HepG2 (cell line): ENCODE measurements at regions not wholly inside any gene's neighbourhood (a gene's known extent, or its start where the extent isn't known, plus 50 kb on each side); places are given as distances from the start of the nearest gene placed in this dataset.

Experiments used
- DMAP1 ChIP-seq: IDR thresholded peaks from 2 replicates; pipeline ENCODE4 v1.6.1; 2016
- EZH2 ChIP-seq: conservative IDR thresholded peaks from 2 replicates; pipeline ENCODE4 v1.6.1; 2012; ENCODE audit warnings: mild to moderate bottlenecking, low read depth, low read length, moderate library complexity
- HNF4G ChIP-seq, 2 experiments: sonication (generic) in 1 of 2; formaldehyde crosslinking in 1 of 2; IDR thresholded peaks; 2 replicates each; pipeline versions ENCODE4 v1.4.0 to v1.6.1; 2011 to 2020; ENCODE audit warnings: borderline replicate concordance in 2 of 2, low read depth in 2 of 2, mild to moderate bottlenecking in 2 of 2, low read length in 1 of 2, missing genetic modification reagents in 1 of 2, moderate library complexity in 1 of 2
- JDP2 ChIP-seq: sonication (generic); formaldehyde crosslinking; IDR thresholded peaks from 2 replicates; pipeline ENCODE4 v1.8.1; 2022; ENCODE audit warnings: missing genetic modification reagents, borderline replicate concordance
- KLF13 ChIP-seq: sonication (generic); formaldehyde crosslinking; IDR thresholded peaks from 2 replicates; pipeline ENCODE4 v1.4.0; 2020; ENCODE audit warnings: mild to moderate bottlenecking, missing genetic modification reagents
- KLF9 ChIP-seq: IDR thresholded peaks from 2 replicates; pipeline ENCODE4 v1.6.1; 2016; ENCODE audit warnings: low read depth
- NR3C1 ChIP-seq: sonication (generic); formaldehyde crosslinking; IDR thresholded peaks from 2 replicates; pipeline ENCODE4 v1.4.0; 2020; ENCODE audit warnings: missing genetic modification reagents
- RXRA ChIP-seq: sonication (generic); formaldehyde crosslinking; IDR thresholded peaks from 2 replicates; pipeline ENCODE4 v1.5.1; 2020; ENCODE audit warnings: missing genetic modification reagents
- SMC3 ChIP-seq: IDR thresholded peaks from 2 replicates; pipeline ENCODE4 v1.6.1; 2011; ENCODE audit warnings: low read length, improper control_type of control experiment
- U2AF2 ChIP-seq: fragments of 200-400 bp; formaldehyde crosslinking; IDR thresholded peaks from 2 replicates; pipeline ENCODE4 v1.6.1; 2017; ENCODE audit warnings: low read depth, mild to moderate bottlenecking, low read length
- YY1 ChIP-seq: IDR thresholded peaks from 2 replicates; pipeline ENCODE4 v1.6.1; 2011; ENCODE audit warnings: low read length, low read depth, moderate library complexity, mild to moderate bottlenecking; ENCODE audit not compliant: insufficient read depth, insufficient replicate concordance
- ZNF335 ChIP-seq: sonication (generic); formaldehyde crosslinking; IDR thresholded peaks from 2 replicates; pipeline ENCODE4 v1.4.0; 2020; ENCODE audit warnings: missing genetic modification reagents
- TF ChIP-seq, protein P1 (sequence below): sonication (generic); formaldehyde crosslinking; IDR thresholded peaks from 2 replicates; pipeline ENCODE4 v1.5.0; 2020; ENCODE audit warnings: mild to moderate bottlenecking, missing genetic modification reagents, moderate library complexity
- TF ChIP-seq, protein P2 (sequence below), 2 experiments: IDR thresholded peaks; 2 replicates each; pipeline ENCODE4 v1.6.1; 2011 to 2012; ENCODE audit warnings: low read length in 2 of 2, borderline replicate concordance in 1 of 2, low read depth in 1 of 2, mild to moderate bottlenecking in 1 of 2, moderate library complexity in 1 of 2

DNA sequence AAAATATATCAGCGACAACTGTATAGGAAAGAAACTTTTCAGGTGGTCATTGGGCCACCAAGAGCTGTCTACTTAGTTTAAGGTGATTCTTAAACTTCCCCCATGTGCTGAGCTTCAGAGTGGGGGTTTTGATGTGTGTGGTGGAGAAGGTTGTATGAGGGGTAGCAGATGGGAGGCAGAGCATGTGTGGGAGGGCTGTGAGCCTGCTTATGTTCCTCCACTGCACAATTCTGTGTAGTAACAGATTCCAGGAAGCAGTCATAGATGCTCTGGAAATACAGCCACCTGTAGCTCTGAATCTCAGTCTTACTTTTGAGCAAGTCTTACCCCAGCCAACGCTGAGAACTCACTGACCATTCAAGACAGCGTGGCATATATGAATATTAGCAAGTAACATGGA is 95.3 kb upstream of the SPATA13 start:
- TF ChIP-seq DMAP1 (CRISPR knock-in tag) (no peak), ZNF335 (no peak), YY1 (no peak), KLF13 (CRISPR knock-in tag) (no peak), NR3C1 (no peak), KLF9 (CRISPR knock-in tag) (no peak), U2AF2 (no peak), EZH2 (no peak), JDP2 (CRISPR knock-in tag) (no peak), SMC3 (no peak), RXRA (CRISPR knock-in tag) (no peak), HNF4G (IDR thresholded peaks at IDR 0.05; ENCODE audit: borderline replicate concordance, low read depth, low read length) (no peak), HNF4G (CRISPR knock-in tag; IDR thresholded peaks at IDR 0.05; ENCODE audit: borderline replicate concordance, low read depth) (no peak)
- TF ChIP-seq, protein P1, sequence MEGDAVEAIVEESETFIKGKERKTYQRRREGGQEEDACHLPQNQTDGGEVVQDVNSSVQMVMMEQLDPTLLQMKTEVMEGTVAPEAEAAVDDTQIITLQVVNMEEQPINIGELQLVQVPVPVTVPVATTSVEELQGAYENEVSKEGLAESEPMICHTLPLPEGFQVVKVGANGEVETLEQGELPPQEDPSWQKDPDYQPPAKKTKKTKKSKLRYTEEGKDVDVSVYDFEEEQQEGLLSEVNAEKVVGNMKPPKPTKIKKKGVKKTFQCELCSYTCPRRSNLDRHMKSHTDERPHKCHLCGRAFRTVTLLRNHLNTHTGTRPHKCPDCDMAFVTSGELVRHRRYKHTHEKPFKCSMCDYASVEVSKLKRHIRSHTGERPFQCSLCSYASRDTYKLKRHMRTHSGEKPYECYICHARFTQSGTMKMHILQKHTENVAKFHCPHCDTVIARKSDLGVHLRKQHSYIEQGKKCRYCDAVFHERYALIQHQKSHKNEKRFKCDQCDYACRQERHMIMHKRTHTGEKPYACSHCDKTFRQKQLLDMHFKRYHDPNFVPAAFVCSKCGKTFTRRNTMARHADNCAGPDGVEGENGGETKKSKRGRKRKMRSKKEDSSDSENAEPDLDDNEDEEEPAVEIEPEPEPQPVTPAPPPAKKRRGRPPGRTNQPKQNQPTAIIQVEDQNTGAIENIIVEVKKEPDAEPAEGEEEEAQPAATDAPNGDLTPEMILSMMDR: no peak
- TF ChIP-seq, protein P2, sequence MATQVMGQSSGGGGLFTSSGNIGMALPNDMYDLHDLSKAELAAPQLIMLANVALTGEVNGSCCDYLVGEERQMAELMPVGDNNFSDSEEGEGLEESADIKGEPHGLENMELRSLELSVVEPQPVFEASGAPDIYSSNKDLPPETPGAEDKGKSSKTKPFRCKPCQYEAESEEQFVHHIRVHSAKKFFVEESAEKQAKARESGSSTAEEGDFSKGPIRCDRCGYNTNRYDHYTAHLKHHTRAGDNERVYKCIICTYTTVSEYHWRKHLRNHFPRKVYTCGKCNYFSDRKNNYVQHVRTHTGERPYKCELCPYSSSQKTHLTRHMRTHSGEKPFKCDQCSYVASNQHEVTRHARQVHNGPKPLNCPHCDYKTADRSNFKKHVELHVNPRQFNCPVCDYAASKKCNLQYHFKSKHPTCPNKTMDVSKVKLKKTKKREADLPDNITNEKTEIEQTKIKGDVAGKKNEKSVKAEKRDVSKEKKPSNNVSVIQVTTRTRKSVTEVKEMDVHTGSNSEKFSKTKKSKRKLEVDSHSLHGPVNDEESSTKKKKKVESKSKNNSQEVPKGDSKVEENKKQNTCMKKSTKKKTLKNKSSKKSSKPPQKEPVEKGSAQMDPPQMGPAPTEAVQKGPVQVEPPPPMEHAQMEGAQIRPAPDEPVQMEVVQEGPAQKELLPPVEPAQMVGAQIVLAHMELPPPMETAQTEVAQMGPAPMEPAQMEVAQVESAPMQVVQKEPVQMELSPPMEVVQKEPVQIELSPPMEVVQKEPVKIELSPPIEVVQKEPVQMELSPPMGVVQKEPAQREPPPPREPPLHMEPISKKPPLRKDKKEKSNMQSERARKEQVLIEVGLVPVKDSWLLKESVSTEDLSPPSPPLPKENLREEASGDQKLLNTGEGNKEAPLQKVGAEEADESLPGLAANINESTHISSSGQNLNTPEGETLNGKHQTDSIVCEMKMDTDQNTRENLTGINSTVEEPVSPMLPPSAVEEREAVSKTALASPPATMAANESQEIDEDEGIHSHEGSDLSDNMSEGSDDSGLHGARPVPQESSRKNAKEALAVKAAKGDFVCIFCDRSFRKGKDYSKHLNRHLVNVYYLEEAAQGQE (IDR thresholded peaks at IDR 0.05; ENCODE audit: borderline replicate concordance in 1 of 2, low read depth in 1 of 2, low read length in 2 of 2): no peak
